Upper lobe of left lung (tissue), 6 donors: ENCODE measurements at regions not wholly inside any gene's neighbourhood (a gene's known extent, or its start where the extent isn't known, plus 50 kb on each side); places are given as distances from the start of the nearest gene placed in this dataset.

Experiments used
- ATAC-seq, 2 donors: fragments of 200-7000 bp; cut with Tn5 transposase; one replicate each; pipeline ENCODE4 v1.9.1; 2022; ENCODE audit warnings: mild to moderate bottlenecking in 2 of 2, moderate library complexity in 2 of 2; ENCODE audit not compliant: low FRiP score in 2 of 2
- DNase-seq, 2 donors: peaks; one replicate each; pipeline ENCODE4 v3.0.0-alpha.2; 2019 to 2020
- H3K27ac ChIP-seq, 4 donors: fragments of 200-600 bp; sonication (generic); one replicate each; pipeline ENCODE4 v1.5.1; 2016 to 2019
- H3K27me3 ChIP-seq, 4 donors: fragments of 200-600 bp; sonication (generic); one replicate each; pipeline ENCODE4 v1.5.1; 2017 to 2019
- H3K36me3 ChIP-seq, 4 donors: fragments of 200-600 bp; sonication (generic); one replicate each; pipeline ENCODE4 v1.5.1; 2016 to 2019
- H3K4me1 ChIP-seq, 4 donors: fragments of 200-600 bp; sonication (generic); one replicate each; pipeline ENCODE4 v1.5.1; 2018 to 2019
- H3K4me3 ChIP-seq, 4 donors: fragments of 200-600 bp; sonication (generic); one replicate each; pipeline ENCODE4 v1.5.1; 2017 to 2019; ENCODE audit warnings: mild to moderate bottlenecking in 2 of 4, moderate library complexity in 1 of 4
- H3K9me3 ChIP-seq, 4 donors: fragments of 200-600 bp; sonication (generic); one replicate each; pipeline ENCODE4 v1.5.1; 2018 to 2019
- CTCF ChIP-seq, 6 experiments: fragments of 450-650 bp in 4 of 6; fragments of 200-600 bp in 2 of 6; sonication (generic) in 2 of 6; IDR thresholded peaks; one replicate each; pipeline ENCODE4 v1.5.1; 2016 to 2019; ENCODE audit warnings: antibody characterized with exemption in 6 of 6
- EP300 ChIP-seq, 4 donors: sonication (generic); formaldehyde crosslinking; IDR thresholded peaks; one replicate each; pipeline ENCODE4 v1.5.1; 2017; ENCODE audit warnings: antibody characterized with exemption in 4 of 4, control low read depth in 2 of 4
- POLR2A ChIP-seq, 4 donors: fragments of 450-650 bp; IDR thresholded peaks; one replicate each; pipeline ENCODE4 v1.5.1; 2016 to 2017; ENCODE audit warnings: antibody characterized with exemption in 4 of 4, mild to moderate bottlenecking in 2 of 4
- POLR2AphosphoS5 ChIP-seq, 2 donors: sonication (generic); formaldehyde crosslinking; IDR thresholded peaks; one replicate each; pipeline ENCODE4 v1.5.1; 2017; ENCODE audit warnings: antibody characterized with exemption in 2 of 2
- WGBS, 2 donors: methylation state at CpG; one replicate each; pipeline ENCODE4 v1.1.5; 2017 to 2018; 5-methylcytosine and 5-hydroxymethylcytosine counted together
- donor health status: DM: no; HTN: no; CAD: no; lungs with moderate emphysema.
- donor health status: DM: no; HTN: yes; CAD: no; lungs with severe emphysema.

- H3K27ac ChIP-seq, result no peak overlapping the region
- H3K27me3 ChIP-seq, result no peaks in the 10 kb centered on the region
- DNase-seq, result no peak
- no peak overlapping the region for H3K4me3 ChIP-seq
- WGBS, 2 donors, result 76 to 85% methylated on average over 1 of the region's 1 CpG
- H3K36me3 ChIP-seq, result no peaks in the 10 kb centered on the region
- H3K4me1 ChIP-seq, result no peaks in the 10 kb centered on the region
- ATAC-seq, result no peak
- H3K9me3 ChIP-seq, result peaks cover 0 to 19% (median 8%) of the 10 kb centered on the region in 4 donors
- TF ChIP-seq POLR2AphosphoS5 (IDR thresholded peaks at IDR 0.05) (no peak), POLR2A (IDR thresholded peaks at IDR 0.05) (no peak), CTCF (IDR thresholded peaks at IDR 0.05) (no peak), EP300 (IDR thresholded peaks at IDR 0.05) (no peak)
These were observed 98.4 kb upstream of the SPRED1 start for GRCh38 chr15:38154255-38154654.

GRCh38 chr15:38154837-38155236 is 97.8 kb upstream of the SPRED1 start:
- Histone ChIP-seq H3K27me3 (no peaks in the 10 kb centered on the region), H3K4me1 (no peaks in the 10 kb centered on the region), H3K4me3 (no peak overlapping the region), H3K36me3 (no peaks in the 10 kb centered on the region), H3K27ac (no peak overlapping the region), H3K9me3 (peaks cover 0 to 19% (median 8%) of the 10 kb centered on the region in 4 donors)
- TF ChIP-seq CTCF (IDR thresholded peaks at IDR 0.05) (no peak), POLR2A (IDR thresholded peaks at IDR 0.05) (no peak), POLR2AphosphoS5 (IDR thresholded peaks at IDR 0.05) (no peak), EP300 (IDR thresholded peaks at IDR 0.05) (no peak)
- ATAC-seq (no peak), DNase-seq (no peak)
- 80 to 86% methylated on average over 3 of the region's 3 CpGs for WGBS, 2 donors

- DNase-seq (no peak), ATAC-seq (no peak)
- H3K27me3 ChIP-seq, result no peaks in the 10 kb centered on the region
- no peaks in the 10 kb centered on the region for H3K36me3 ChIP-seq
- no peaks in the 10 kb centered on the region for H3K4me1 ChIP-seq
- no peak overlapping the region for H3K4me3 ChIP-seq
- H3K27ac ChIP-seq, result no peak overlapping the region
- TF ChIP-seq POLR2AphosphoS5 (IDR thresholded peaks at IDR 0.05), result no peak
- no peak for TF ChIP-seq POLR2A (IDR thresholded peaks at IDR 0.05)
- TF ChIP-seq CTCF (IDR thresholded peaks at IDR 0.05), result no peak
- TF ChIP-seq EP300 (IDR thresholded peaks at IDR 0.05), result no peak
- no peaks in the 10 kb centered on the region for H3K9me3 ChIP-seq
These were observed 89.0 kb upstream of the SPRED1 start for GRCh38 chr15:38163658-38164057.

GRCh38 chr15:38164061-38164460 is 88.6 kb upstream of the SPRED1 start:
- TF ChIP-seq POLR2AphosphoS5 (IDR thresholded peaks at IDR 0.05) (no peak), CTCF (IDR thresholded peaks at IDR 0.05) (no peak), POLR2A (IDR thresholded peaks at IDR 0.05) (no peak), EP300 (IDR thresholded peaks at IDR 0.05) (no peak)
- Histone ChIP-seq H3K27me3 (no peaks in the 10 kb centered on the region), H3K36me3 (no peaks in the 10 kb centered on the region), H3K9me3 (no peaks in the 10 kb centered on the region), H3K4me1 (no peaks in the 10 kb centered on the region), H3K27ac (no peak overlapping the region), H3K4me3 (no peak overlapping the region)
- WGBS, 2 donors, result 73 to 86% methylated on average over 2 of the region's 2 CpGs
- ATAC-seq, result no peak
- no peak for DNase-seq

GRCh38 chr15:38164507-38164906 is 88.1 kb upstream of the SPRED1 start:
- H3K27ac ChIP-seq, result no peak overlapping the region
- H3K9me3 ChIP-seq, result no peaks in the 10 kb centered on the region
- H3K27me3 ChIP-seq, result no peaks in the 10 kb centered on the region
- no peak overlapping the region for H3K4me3 ChIP-seq
- H3K4me1 ChIP-seq, result no peaks in the 10 kb centered on the region
- 77 to 84% methylated on average over 4 of the region's 4 CpGs for WGBS, 2 donors
- no peak for DNase-seq
- TF ChIP-seq POLR2A (IDR thresholded peaks at IDR 0.05) (no peak), CTCF (IDR thresholded peaks at IDR 0.05) (no peak), POLR2AphosphoS5 (IDR thresholded peaks at IDR 0.05) (no peak), EP300 (IDR thresholded peaks at IDR 0.05) (no peak)
- H3K36me3 ChIP-seq, result no peaks in the 10 kb centered on the region
- no peak for ATAC-seq
